WERI-Rb-1 (cell line): ENCODE measurements at regions not wholly inside any gene's neighbourhood (a gene's known extent, or its start where the extent isn't known, plus 50 kb on each side); places are given as distances from the start of the nearest gene placed in this dataset.
"Not testable (repeated sequence)": the region's sequence is repeated elsewhere in the genome, so short reads cannot be mapped to it uniquely, and the experiment has no call there.

Experiments used
- DNase-seq: peaks from one replicate; pipeline ENCODE4 v3.0.0-alpha.2; 2020
- H3K27ac ChIP-seq: fragments of 250-450 bp; sonication (Bioruptor Pico); 2 replicates; pipeline ENCODE4 v1.5.1; 2020; ENCODE audit warnings: mild to moderate bottlenecking, moderate library complexity
- H3K27me3 ChIP-seq: fragments of 250-450 bp; sonication (Bioruptor Pico); 2 replicates; pipeline ENCODE4 v1.5.1; 2021; ENCODE audit warnings: mild to moderate bottlenecking, low read depth, moderate library complexity; ENCODE audit not compliant: insufficient read depth, severe bottlenecking
- H3K36me3 ChIP-seq: fragments of 250-450 bp; sonication (Bioruptor Pico); 2 replicates; pipeline ENCODE4 v1.5.1; 2020; ENCODE audit warnings: mild to moderate bottlenecking, moderate library complexity
- H3K4me3 ChIP-seq: 2 replicates; pipeline ENCODE4 v1.5.1; 2011; ENCODE audit warnings: low read depth, mild to moderate bottlenecking, control low read depth, low read length
- H3K9me3 ChIP-seq: fragments of 250-450 bp; sonication (Bioruptor Pico); 2 replicates; pipeline ENCODE4 v1.5.1; 2021; ENCODE audit warnings: mild to moderate bottlenecking, moderate library complexity; ENCODE audit not compliant: severe bottlenecking
- TF ChIP-seq, protein P1 (sequence below): IDR thresholded peaks from 2 replicates; pipeline ENCODE4 v1.5.1; 2011; ENCODE audit warnings: low read depth, mild to moderate bottlenecking, control low read depth, inconsistent platforms, low read length

DNA sequence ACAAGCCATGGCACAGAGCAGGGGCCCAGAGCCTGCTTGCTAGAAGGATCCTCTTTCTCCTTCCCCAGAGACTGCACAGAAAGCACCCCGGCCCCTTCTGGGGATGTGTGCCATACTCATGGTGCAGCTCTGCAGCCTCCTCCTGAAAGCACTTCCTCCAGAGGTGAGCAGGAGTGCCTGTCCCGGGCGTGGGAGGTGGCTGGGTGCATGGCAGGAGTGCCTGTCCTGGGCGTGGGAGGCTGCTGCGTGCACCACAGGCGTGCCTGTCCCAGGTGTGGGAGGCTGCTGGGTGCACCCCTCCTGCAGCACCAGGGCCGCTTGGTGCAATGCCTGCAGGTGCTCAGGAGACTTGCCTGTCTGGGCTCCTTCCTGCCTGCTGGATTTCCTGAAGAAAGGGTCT lies 913.3 kb downstream of the UQCRFS1 start:
- Histone ChIP-seq H3K4me3 (no peak overlapping the region), H3K9me3 (no peaks in the 10 kb centered on the region), H3K27ac (no peak overlapping the region), H3K36me3 (no peaks in the 10 kb centered on the region), H3K27me3 (no peaks in the 10 kb centered on the region)
- DNase-seq: no peak
- TF ChIP-seq, protein P1, sequence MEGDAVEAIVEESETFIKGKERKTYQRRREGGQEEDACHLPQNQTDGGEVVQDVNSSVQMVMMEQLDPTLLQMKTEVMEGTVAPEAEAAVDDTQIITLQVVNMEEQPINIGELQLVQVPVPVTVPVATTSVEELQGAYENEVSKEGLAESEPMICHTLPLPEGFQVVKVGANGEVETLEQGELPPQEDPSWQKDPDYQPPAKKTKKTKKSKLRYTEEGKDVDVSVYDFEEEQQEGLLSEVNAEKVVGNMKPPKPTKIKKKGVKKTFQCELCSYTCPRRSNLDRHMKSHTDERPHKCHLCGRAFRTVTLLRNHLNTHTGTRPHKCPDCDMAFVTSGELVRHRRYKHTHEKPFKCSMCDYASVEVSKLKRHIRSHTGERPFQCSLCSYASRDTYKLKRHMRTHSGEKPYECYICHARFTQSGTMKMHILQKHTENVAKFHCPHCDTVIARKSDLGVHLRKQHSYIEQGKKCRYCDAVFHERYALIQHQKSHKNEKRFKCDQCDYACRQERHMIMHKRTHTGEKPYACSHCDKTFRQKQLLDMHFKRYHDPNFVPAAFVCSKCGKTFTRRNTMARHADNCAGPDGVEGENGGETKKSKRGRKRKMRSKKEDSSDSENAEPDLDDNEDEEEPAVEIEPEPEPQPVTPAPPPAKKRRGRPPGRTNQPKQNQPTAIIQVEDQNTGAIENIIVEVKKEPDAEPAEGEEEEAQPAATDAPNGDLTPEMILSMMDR: no peak

DNA sequence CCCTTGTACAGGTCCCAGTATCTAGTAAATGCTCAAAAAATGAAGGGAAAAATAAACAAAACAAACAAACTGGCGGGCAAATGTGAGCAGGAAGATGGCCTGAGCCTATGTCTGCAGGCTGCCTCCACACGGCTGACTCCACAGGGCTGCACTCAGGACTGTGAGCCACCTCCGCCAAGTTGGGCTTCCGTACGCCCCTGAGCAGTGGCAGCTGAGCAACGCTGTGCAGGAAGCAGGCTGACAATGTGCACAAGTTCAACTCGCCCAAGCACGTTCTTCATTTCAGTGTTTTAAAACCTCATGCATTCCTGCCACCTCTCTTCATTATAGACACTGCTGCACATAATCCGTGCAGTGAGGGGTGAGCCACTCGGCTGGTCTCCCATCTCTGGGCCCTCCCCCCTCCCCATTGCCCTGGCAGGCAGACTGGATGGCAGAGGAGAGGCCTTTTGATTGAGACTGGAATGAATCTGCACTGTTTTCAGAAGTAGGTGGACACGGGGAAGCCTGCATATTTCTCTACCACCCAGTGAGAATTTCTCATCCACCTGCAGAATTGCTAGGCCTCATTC lies 915.3 kb downstream of the UQCRFS1 start:
- H3K36me3 ChIP-seq: no peaks in the 10 kb centered on the region
- no peak overlapping the region for H3K4me3 ChIP-seq
- no peak for DNase-seq
- no peaks in the 10 kb centered on the region for H3K9me3 ChIP-seq
- H3K27me3 ChIP-seq: no peaks in the 10 kb centered on the region
- TF ChIP-seq, protein P1: no peak
- H3K27ac ChIP-seq: no peak overlapping the region

DNA sequence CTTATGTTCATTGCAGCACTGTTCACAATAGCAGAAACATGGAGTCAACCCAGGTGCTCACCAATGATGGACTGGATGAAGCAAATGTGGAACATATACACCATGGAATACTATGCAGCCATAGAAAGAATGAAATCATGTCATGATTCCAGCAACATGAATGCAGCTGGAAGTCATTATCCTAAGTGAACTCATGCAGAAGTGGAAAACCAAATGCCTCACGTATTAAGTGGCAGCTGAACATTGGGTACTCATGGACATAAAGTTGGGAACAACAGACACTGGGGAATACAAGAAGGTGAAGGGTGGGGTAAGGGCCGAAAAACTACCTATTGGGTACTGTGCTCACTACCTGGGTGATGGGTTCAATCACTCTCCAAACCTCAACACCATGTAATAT lies 915.9 kb downstream of the UQCRFS1 start:
- TF ChIP-seq, protein P1: no peak
- no peaks in the 10 kb centered on the region for H3K9me3 ChIP-seq
- no peak for DNase-seq
- H3K27me3 ChIP-seq: no peaks in the 10 kb centered on the region
- H3K4me3 ChIP-seq: no peak overlapping the region
- no peaks in the 10 kb centered on the region for H3K36me3 ChIP-seq
- no peak overlapping the region for H3K27ac ChIP-seq

DNA sequence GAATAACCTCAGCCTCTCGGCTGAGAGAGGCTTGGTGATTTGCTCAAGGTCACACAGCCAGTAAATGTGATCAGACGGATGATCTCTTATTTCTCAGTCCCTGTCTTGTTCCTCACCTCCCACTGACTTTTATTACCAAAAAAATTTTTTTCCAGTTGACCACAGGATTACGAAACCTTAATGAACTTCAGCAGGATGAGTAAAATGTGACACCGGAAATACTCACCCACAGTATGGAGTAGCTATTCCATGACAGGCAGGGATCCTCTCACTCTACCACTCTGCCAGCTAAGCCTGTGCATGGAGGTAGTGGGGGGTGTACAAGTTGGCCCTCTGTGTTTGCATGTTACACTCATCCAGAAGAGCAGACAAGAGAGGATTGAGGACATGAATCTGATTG lies 916.4 kb downstream of the UQCRFS1 start:
- no peak for DNase-seq
- TF ChIP-seq, protein P1: no peak
- H3K9me3 ChIP-seq: no peaks in the 10 kb centered on the region
- no peak overlapping the region for H3K27ac ChIP-seq
- no peaks in the 10 kb centered on the region for H3K36me3 ChIP-seq
- H3K4me3 ChIP-seq: no peak overlapping the region
- no peaks in the 10 kb centered on the region for H3K27me3 ChIP-seq

DNA sequence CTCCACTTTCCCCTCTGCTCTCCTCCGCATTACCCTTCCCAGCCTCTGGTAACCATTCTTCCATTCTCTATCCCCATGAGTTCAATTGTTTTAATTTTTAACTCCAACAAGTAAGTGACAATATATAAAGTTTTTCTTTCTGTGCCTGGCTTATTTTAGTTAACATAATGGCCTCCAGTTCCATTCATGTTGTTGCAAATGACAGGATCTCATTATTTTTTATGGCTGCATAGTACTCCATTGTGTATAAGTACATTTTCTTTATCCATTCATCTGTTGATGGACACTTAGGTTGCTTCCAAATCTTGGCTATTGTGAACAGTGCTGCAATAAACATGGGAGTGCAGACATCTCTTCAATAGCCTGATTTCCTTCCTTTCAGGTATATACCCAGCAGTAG lies 918.0 kb downstream of the UQCRFS1 start:
- H3K27ac ChIP-seq, DNase-seq, H3K9me3 ChIP-seq, H3K27me3 ChIP-seq, H3K4me3 ChIP-seq, H3K36me3 ChIP-seq: not testable (repeated sequence)

DNA sequence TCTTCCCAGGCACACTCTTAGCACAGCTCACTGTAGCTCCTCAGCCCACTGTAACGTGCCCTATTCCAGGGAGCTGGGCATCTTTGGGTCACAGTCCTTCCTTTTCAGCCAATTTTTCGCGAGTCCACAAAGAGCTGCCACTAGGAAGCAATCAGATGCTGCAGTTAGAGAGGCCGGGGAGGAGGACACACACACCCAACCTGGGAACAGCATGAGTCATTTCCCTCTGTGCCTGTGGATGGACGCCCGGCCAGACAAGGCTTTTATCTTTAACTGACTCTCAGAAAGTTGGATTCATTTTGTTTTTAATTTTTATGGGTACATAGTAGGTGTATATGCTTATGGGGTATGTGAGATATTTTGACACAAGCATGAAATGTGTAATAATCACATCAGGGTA lies 918.6 kb downstream of the UQCRFS1 start:
- TF ChIP-seq, protein P1: no peak
- Histone ChIP-seq H3K36me3 (no peaks in the 10 kb centered on the region), H3K4me3 (no peak overlapping the region), H3K27me3 (no peaks in the 10 kb centered on the region), H3K9me3 (no peaks in the 10 kb centered on the region), H3K27ac (no peak overlapping the region)
- DNase-seq: no peak
